ENCODE measurements at regions not wholly inside any gene's neighbourhood (a gene's known extent, or its start where the extent isn't known, plus 50 kb on each side); places are given as distances from the start of the nearest gene placed in this dataset.
"Not testable (repeated sequence)": the region's sequence is repeated elsewhere in the genome, so short reads cannot be mapped to it uniquely, and the experiment has no call there.

GRCh38 chr2:95725677-95726076 is 133.9 kb downstream of the TRIM43 start:
- not testable (repeated sequence) for H3K4me3 ChIP-seq (ENCODE audit: insufficient read depth, low read depth, low read length); H3K27me3 ChIP-seq (ENCODE audit: control insufficient read depth, insufficient read depth, low read length, poor library complexity, severe bottlenecking); H3K4me1 ChIP-seq (ENCODE audit: control insufficient read depth, insufficient read depth, low read length); H3K9me3 ChIP-seq (ENCODE audit: control insufficient read depth, low read length); H3K36me3 ChIP-seq (ENCODE audit: control insufficient read depth, insufficient read depth, low read length); H3K27ac ChIP-seq (ENCODE audit: insufficient read depth, low read depth, low read length, poor library complexity, severe bottlenecking)
- 100% methylated on average over 1 of the region's 1 CpG for WGBS, 2 experiments

GRCh38 chr2:95727420-95727819 is 135.6 kb downstream of the TRIM43 start:
- WGBS, 2 experiments = 87 to 89% methylated on average over 5 of the region's 5 CpGs
- H3K27me3 ChIP-seq (ENCODE audit: control insufficient read depth, insufficient read depth, low read length, poor library complexity, severe bottlenecking); H3K4me1 ChIP-seq (ENCODE audit: control insufficient read depth, insufficient read depth, low read length); H3K27ac ChIP-seq (ENCODE audit: insufficient read depth, low read depth, low read length, poor library complexity, severe bottlenecking); H3K4me3 ChIP-seq (ENCODE audit: insufficient read depth, low read depth, low read length); H3K36me3 ChIP-seq (ENCODE audit: control insufficient read depth, insufficient read depth, low read length); H3K9me3 ChIP-seq (ENCODE audit: control insufficient read depth, low read length): not testable (repeated sequence)

GRCh38 chr2:95728878-95729596 is 137.2 kb downstream of the TRIM43 start:
- Histone ChIP-seq H3K27me3 (ENCODE audit: control insufficient read depth, insufficient read depth, low read length, poor library complexity, severe bottlenecking) (no peaks in the 10 kb centered on the region), H3K4me3 (ENCODE audit: insufficient read depth, low read depth, low read length) (no peak overlapping the region), H3K27ac (ENCODE audit: insufficient read depth, low read depth, low read length, poor library complexity, severe bottlenecking) (no peak overlapping the region), H3K36me3 (ENCODE audit: control insufficient read depth, insufficient read depth, low read length) (no peaks in the 10 kb centered on the region), H3K4me1 (ENCODE audit: control insufficient read depth, insufficient read depth, low read length) (no peaks in the 10 kb centered on the region), H3K9me3 (ENCODE audit: control insufficient read depth, low read length) (no peaks in the 10 kb centered on the region)
- 43 to 50% methylated on average over 8 of the region's 8 CpGs for WGBS, 2 experiments

DNA sequence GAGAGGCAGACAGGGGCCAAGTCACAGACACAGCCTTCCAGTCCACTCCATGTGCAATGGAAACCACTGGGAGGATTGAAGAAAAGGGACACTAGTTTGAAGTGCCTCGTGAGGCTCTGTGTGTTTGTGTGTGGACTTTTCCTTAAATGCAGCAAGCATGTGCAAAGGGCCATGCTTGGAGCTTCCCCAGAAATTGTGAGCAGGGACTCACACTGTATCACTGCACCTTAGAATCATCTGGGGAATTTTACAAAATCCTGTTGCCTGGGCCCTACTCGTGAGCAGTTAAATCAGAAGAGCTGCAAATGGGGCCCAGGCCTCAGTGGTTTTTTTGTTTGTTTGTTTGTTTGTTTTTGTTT is 137.8 kb downstream of the TRIM43 start:
- no peaks in the 10 kb centered on the region for H3K27me3 ChIP-seq (ENCODE audit: control insufficient read depth, insufficient read depth, low read length, poor library complexity, severe bottlenecking)
- H3K4me1 ChIP-seq (ENCODE audit: control insufficient read depth, insufficient read depth, low read length) = no peaks in the 10 kb centered on the region
- no peaks in the 10 kb centered on the region for H3K9me3 ChIP-seq (ENCODE audit: control insufficient read depth, low read length)
- WGBS, 2 experiments = 89 to 90% methylated on average over 2 of the region's 2 CpGs
- no peaks in the 10 kb centered on the region for H3K36me3 ChIP-seq (ENCODE audit: control insufficient read depth, insufficient read depth, low read length)
- H3K4me3 ChIP-seq (ENCODE audit: insufficient read depth, low read depth, low read length) = no peak overlapping the region
- no peak overlapping the region for H3K27ac ChIP-seq (ENCODE audit: insufficient read depth, low read depth, low read length, poor library complexity, severe bottlenecking)

- Histone ChIP-seq H3K27me3 (ENCODE audit: control insufficient read depth, insufficient read depth, low read length, poor library complexity, severe bottlenecking) (no peaks in the 10 kb centered on the region), H3K4me1 (ENCODE audit: control insufficient read depth, insufficient read depth, low read length) (no peaks in the 10 kb centered on the region), H3K27ac (ENCODE audit: insufficient read depth, low read depth, low read length, poor library complexity, severe bottlenecking) (no peak overlapping the region), H3K4me3 (ENCODE audit: insufficient read depth, low read depth, low read length) (no peak overlapping the region), H3K9me3 (ENCODE audit: control insufficient read depth, low read length) (no peaks in the 10 kb centered on the region), H3K36me3 (ENCODE audit: control insufficient read depth, insufficient read depth, low read length) (no peaks in the 10 kb centered on the region)
- 89 to 93% methylated on average over 9 of the region's 9 CpGs for WGBS, 2 experiments
Observed at GRCh38 chr2:95730813-95731212, 139.0 kb downstream of the TRIM43 start.

DNA sequence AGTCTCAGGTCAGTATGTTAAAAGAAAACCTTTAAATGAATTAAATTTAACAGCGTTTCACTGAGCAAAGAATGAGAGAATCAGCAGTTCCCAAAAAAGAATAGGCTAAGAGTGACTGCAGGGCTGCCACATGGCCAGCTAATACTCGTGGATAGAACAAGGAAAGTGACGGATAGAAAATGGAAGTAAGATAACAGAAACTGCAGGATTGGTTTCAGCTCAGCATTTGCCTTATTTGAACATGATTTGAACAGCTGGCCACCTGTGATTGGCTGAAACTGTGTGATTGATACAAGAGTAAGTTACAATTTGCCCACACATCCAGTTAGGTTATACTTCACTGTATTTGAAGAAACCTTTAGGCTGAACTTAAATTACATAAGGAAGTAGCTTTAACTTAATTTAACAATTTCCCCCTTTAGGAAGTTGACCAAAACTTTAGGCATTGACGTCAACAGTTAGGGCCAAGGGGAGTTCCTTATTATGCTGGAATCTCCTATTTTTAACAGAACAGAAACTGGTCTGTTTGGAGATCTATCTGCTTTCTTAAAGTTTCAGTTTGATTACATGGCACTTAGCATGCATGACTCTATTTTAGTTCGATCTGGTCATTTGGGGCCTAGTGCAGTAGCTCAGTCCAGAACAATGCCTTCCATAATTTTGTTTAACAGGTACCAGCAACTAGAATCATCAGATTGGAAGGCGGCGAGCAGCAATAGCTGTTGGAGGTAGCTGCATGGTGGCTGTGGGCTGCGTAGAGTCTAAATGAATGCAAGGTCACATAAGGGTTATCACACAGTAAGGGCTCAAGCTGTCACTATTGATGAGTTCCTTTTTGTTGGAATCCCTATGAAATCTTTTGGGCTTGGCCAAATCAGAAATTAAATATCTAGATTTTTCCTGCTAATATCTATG is 143.4 kb downstream of the TRIM43 start:
- Histone ChIP-seq H3K4me1 (ENCODE audit: control insufficient read depth, insufficient read depth, low read length) (no peaks in the 10 kb centered on the region), H3K36me3 (ENCODE audit: control insufficient read depth, insufficient read depth, low read length) (no peaks in the 10 kb centered on the region), H3K27ac (ENCODE audit: insufficient read depth, low read depth, low read length, poor library complexity, severe bottlenecking) (no peak overlapping the region), H3K27me3 (ENCODE audit: control insufficient read depth, insufficient read depth, low read length, poor library complexity, severe bottlenecking) (no peaks in the 10 kb centered on the region), H3K9me3 (ENCODE audit: control insufficient read depth, low read length) (no peaks in the 10 kb centered on the region), H3K4me3 (ENCODE audit: insufficient read depth, low read depth, low read length) (no peak overlapping the region)
- WGBS, 2 experiments = 83 to 86% methylated on average over 8 of the region's 8 CpGs

GRCh38 chr2:95738301-95738700 is 146.5 kb downstream of the TRIM43 start:
- 87 to 91% methylated on average over 5 of the region's 5 CpGs for WGBS, 2 experiments
- H3K4me3 ChIP-seq (ENCODE audit: insufficient read depth, low read depth, low read length) = no peak overlapping the region
- H3K27ac ChIP-seq (ENCODE audit: insufficient read depth, low read depth, low read length, poor library complexity, severe bottlenecking) = no peak overlapping the region
- no peaks in the 10 kb centered on the region for H3K27me3 ChIP-seq (ENCODE audit: control insufficient read depth, insufficient read depth, low read length, poor library complexity, severe bottlenecking)
- no peaks in the 10 kb centered on the region for H3K9me3 ChIP-seq (ENCODE audit: control insufficient read depth, low read length)
- H3K4me1 ChIP-seq (ENCODE audit: control insufficient read depth, insufficient read depth, low read length) = no peaks in the 10 kb centered on the region
- H3K36me3 ChIP-seq (ENCODE audit: control insufficient read depth, insufficient read depth, low read length) = no peaks in the 10 kb centered on the region

DNA sequence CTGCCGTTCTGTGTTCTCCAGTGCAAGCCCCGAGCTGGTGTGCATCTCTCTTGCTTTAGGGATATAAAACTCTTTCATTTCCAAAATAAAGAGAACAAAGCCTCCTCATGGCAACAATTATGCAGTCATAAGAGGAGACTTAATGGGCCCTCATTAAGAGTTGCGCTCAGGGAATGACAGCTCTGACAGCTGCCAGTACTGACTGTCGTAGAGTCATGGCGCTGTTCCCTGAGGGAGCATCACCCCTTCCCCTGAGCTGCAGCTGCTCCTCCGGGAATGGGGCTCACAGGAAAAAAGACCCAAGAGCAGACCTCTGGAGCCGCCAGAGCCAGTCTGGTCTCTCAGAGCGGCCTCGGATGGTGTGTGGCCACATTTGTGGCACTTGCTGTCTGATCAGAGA is 160.3 kb downstream of the TRIM43 start:
- not testable (repeated sequence) for H3K9me3 ChIP-seq (ENCODE audit: control insufficient read depth, low read length)
- 89 to 92% methylated on average over 9 of the region's 9 CpGs for WGBS, 2 experiments

GRCh38 chr2:95753812-95754211 is 162.0 kb downstream of the TRIM43 start:
- not testable (repeated sequence) for H3K4me3 ChIP-seq (ENCODE audit: insufficient read depth, low read depth, low read length); H3K36me3 ChIP-seq (ENCODE audit: control insufficient read depth, insufficient read depth, low read length); H3K4me1 ChIP-seq (ENCODE audit: control insufficient read depth, insufficient read depth, low read length); H3K27ac ChIP-seq (ENCODE audit: insufficient read depth, low read depth, low read length, poor library complexity, severe bottlenecking); H3K27me3 ChIP-seq (ENCODE audit: control insufficient read depth, insufficient read depth, low read length, poor library complexity, severe bottlenecking); H3K9me3 ChIP-seq (ENCODE audit: control insufficient read depth, low read length)
- 91 to 92% methylated on average over 8 of the region's 8 CpGs for WGBS, 2 experiments

More for the DNA sequence above, 160.3 kb downstream of the TRIM43 start:
- H3K27ac ChIP-seq (ENCODE audit: insufficient read depth, low read depth, low read length, poor library complexity, severe bottlenecking); H3K4me3 ChIP-seq (ENCODE audit: insufficient read depth, low read depth, low read length); H3K4me1 ChIP-seq (ENCODE audit: control insufficient read depth, insufficient read depth, low read length); H3K27me3 ChIP-seq (ENCODE audit: control insufficient read depth, insufficient read depth, low read length, poor library complexity, severe bottlenecking); H3K36me3 ChIP-seq (ENCODE audit: control insufficient read depth, insufficient read depth, low read length): not testable (repeated sequence)

DNA sequence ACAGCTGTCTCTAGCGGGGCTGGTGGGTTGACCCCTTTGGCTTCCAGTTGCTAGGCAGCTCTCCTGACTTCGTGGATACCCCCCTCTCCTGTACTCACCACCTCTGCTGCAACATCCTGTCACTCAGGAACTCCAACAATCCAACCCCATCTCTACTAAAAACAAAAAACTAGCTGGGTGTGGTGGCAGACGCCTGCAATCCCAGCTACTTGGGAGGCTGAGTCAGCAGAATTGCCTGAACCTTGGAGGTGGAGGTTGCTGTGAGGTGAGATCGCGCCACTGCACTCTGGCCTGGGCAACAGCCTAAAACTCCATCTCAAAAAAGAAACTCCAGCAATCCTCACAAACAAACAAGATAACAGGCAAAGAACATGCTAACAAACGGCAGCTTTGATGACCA is 162.4 kb downstream of the TRIM43 start:
- H3K27me3 ChIP-seq (ENCODE audit: control insufficient read depth, insufficient read depth, low read length, poor library complexity, severe bottlenecking) = not testable (repeated sequence)
- WGBS, 2 experiments = 77 to 80% methylated on average over 6 of the region's 6 CpGs

More for the DNA sequence above, 162.4 kb downstream of the TRIM43 start:
- H3K4me3 ChIP-seq (ENCODE audit: insufficient read depth, low read depth, low read length); H3K36me3 ChIP-seq (ENCODE audit: control insufficient read depth, insufficient read depth, low read length); H3K27ac ChIP-seq (ENCODE audit: insufficient read depth, low read depth, low read length, poor library complexity, severe bottlenecking); H3K9me3 ChIP-seq (ENCODE audit: control insufficient read depth, low read length); H3K4me1 ChIP-seq (ENCODE audit: control insufficient read depth, insufficient read depth, low read length): not testable (repeated sequence)

All from ectodermal cell (in vitro differentiated cells).